B cell (primary cell): ENCODE measurements at regions not wholly inside any gene's neighbourhood (a gene's known extent, or its start where the extent isn't known, plus 50 kb on each side); places are given as distances from the start of the nearest gene placed in this dataset.

Experiments
- CTCF ChIP-seq: fragments of 200-600 bp; IDR thresholded peaks from one replicate; pipeline ENCODE4 v1.8.0; 2022; ENCODE audit warnings: antibody characterized with exemption, mild to moderate bottlenecking
- EZH2 ChIP-seq: IDR thresholded peaks from 2 replicates; pipeline ENCODE4 v1.6.1; 2012; ENCODE audit warnings: borderline replicate concordance, low read depth, mild to moderate bottlenecking, moderate library complexity, low read length; ENCODE audit not compliant: insufficient read depth, poor library complexity, severe bottlenecking

- TF ChIP-seq EZH2 (no peak), CTCF (no peak)
Observed at GRCh38 chr15:70281811-70282307, 184.1 kb upstream of the TLE3 start.
